MCF 10A (cell line): ENCODE measurements at regions not wholly inside any gene's neighbourhood (a gene's known extent, or its start where the extent isn't known, plus 50 kb on each side); places are given as distances from the start of the nearest gene placed in this dataset.
"Not testable (repeated sequence)": the region's sequence is repeated elsewhere in the genome, so short reads cannot be mapped to it uniquely, and the experiment has no call there.

Experiments
- BruUV-seq: library from RNA; stranded (reverse); fragments of 400-500 nt; replicated peaks from 2 replicates; lab custom pipeline; 2021; lab: Mats Ljungman, UMichigan
- CTCF ChIA-PET: fragments of 300-600 bp; sonication (Branson Sonifier 250); formaldehyde crosslinking; extraction: SDS; loops from one replicate; lab custom pipeline; 2021; ENCODE audit warnings: antibody characterized with exemption, inconsistent platforms; lab: Yijun Ruan, JAX
- POLR2A ChIA-PET: fragments of 300-600, 350-650 bp; sonication (Branson Sonifier 250); formaldehyde crosslinking; extraction: SDS; loops from one replicate; lab custom pipeline; 2020; ENCODE audit warnings: antibody characterized with exemption, inconsistent platforms; lab: Yijun Ruan, JAX
- DNase-seq: peaks from one replicate; pipeline ENCODE4 v3.0.0-alpha.2; 2018; ENCODE audit not compliant: unreplicated experiment
- H3K27ac Mint-ChIP-seq: one replicate; pipeline ENCODE4 v1.8.0; 2022; ENCODE audit warnings: mild to moderate bottlenecking, low read depth, mixed read lengths; ENCODE audit not compliant: unreplicated experiment
- H3K27me3 Mint-ChIP-seq: one replicate; pipeline ENCODE4 v1.8.0; 2022; ENCODE audit warnings: mixed read lengths; ENCODE audit not compliant: insufficient read depth, unreplicated experiment
- H3K36me3 Mint-ChIP-seq: one replicate; pipeline ENCODE4 v1.8.0; 2022; ENCODE audit warnings: mild to moderate bottlenecking, moderate library complexity, mixed read lengths; ENCODE audit not compliant: insufficient read depth, unreplicated experiment
- H3K4me1 Mint-ChIP-seq: one replicate; pipeline ENCODE4 v1.8.0; 2022; ENCODE audit warnings: mixed read lengths; ENCODE audit not compliant: insufficient read depth, unreplicated experiment
- H3K4me3 Mint-ChIP-seq: one replicate; pipeline ENCODE4 v1.8.0; 2022; ENCODE audit warnings: mild to moderate bottlenecking, moderate library complexity, mixed read lengths; ENCODE audit not compliant: unreplicated experiment
- H3K9me3 Mint-ChIP-seq: one replicate; pipeline ENCODE4 v1.8.0; 2022; ENCODE audit warnings: mixed read lengths; ENCODE audit not compliant: unreplicated experiment
- intact Hi-C: fragments of 100-400 bp; cut with micrococcal nuclease; formaldehyde crosslinking; loops from 2 replicates; pipeline ENCODE4 v1.14.1; 2022
- TF ChIP-seq, protein P1 (sequence below): fragments of 200-600 bp; IDR thresholded peaks from one replicate; pipeline ENCODE4 v1.8.0; 2022; ENCODE audit warnings: antibody characterized with exemption, mild to moderate bottlenecking; ENCODE audit not compliant: unreplicated experiment

DNA sequence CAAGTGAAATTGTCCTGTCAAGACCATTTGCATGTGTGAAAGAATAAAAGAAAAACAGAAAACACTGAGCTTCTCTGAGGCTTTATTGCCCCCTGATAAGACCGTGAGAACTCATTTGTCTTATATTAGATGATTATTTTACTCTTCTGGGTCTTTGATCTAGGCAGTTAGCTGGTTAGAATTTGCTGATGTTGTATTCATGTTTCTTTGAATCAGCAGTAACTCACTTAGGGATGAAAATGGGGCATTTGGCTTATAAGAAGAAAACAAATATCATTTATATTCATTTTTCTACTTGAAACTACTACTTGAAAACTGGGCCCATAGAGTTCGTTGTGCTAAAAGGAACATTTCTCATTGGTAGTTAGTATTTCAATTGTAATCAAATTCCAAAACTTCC lies 93.1 kb upstream of the RBFOX1 start:
- TF ChIP-seq, protein P1, sequence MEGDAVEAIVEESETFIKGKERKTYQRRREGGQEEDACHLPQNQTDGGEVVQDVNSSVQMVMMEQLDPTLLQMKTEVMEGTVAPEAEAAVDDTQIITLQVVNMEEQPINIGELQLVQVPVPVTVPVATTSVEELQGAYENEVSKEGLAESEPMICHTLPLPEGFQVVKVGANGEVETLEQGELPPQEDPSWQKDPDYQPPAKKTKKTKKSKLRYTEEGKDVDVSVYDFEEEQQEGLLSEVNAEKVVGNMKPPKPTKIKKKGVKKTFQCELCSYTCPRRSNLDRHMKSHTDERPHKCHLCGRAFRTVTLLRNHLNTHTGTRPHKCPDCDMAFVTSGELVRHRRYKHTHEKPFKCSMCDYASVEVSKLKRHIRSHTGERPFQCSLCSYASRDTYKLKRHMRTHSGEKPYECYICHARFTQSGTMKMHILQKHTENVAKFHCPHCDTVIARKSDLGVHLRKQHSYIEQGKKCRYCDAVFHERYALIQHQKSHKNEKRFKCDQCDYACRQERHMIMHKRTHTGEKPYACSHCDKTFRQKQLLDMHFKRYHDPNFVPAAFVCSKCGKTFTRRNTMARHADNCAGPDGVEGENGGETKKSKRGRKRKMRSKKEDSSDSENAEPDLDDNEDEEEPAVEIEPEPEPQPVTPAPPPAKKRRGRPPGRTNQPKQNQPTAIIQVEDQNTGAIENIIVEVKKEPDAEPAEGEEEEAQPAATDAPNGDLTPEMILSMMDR = no peak
- Mint-ChIP-seq H3K9me3 (peaks cover 34% of the 10 kb centered on the region), H3K27me3 (no peaks in the 10 kb centered on the region), H3K4me3 (no peak overlapping the region), H3K27ac (no peak overlapping the region), H3K36me3 (no peaks in the 10 kb centered on the region), H3K4me1 (no peaks in the 10 kb centered on the region)
- BruUV-seq = no TSS peak
- POLR2A ChIA-PET = no interaction called here
- no peak for DNase-seq
- CTCF ChIA-PET = no interaction called here
- intact Hi-C loops = no loop called here

DNA sequence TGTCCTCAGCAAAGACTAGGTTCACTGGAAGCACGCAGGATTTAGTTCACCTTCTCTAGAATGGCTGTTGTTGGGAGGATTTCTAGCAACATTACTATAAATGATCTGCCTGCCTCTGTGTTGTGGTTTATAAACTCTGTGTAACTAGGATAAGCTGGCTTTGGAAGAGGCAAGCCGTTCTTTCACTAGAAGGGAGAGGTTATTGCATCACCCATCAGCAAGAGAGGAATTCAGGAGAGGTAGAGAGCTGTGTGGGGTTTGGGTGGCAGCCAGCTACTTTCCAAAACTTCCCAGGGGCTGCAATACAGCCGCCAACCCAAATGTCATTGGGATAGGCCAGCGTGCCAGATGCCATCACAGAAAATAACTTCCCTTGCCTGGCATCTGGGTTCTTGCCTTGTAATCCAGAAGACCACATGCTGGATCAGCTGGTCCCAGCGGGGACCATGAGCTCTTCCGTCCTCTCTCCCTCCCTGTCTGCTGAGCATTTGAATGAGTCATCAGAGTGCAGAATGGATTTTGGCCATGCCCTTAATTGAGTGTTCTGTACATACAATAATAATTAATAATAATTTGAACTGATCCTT lies 95.7 kb upstream of the RBFOX1 start:
- H3K4me1 Mint-ChIP-seq = no peaks in the 10 kb centered on the region
- intact Hi-C loops = no loop called here
- ChIA-PET CTCF (no interaction called here), POLR2A (no interaction called here)
- H3K4me3 Mint-ChIP-seq = no peak overlapping the region
- TF ChIP-seq, protein P1 = no peak
- H3K9me3 Mint-ChIP-seq = peaks cover 48% of the 10 kb centered on the region
- no peaks in the 10 kb centered on the region for H3K36me3 Mint-ChIP-seq
- no TSS peak for BruUV-seq
- H3K27me3 Mint-ChIP-seq = no peaks in the 10 kb centered on the region
- no peak for DNase-seq
- H3K27ac Mint-ChIP-seq = no peak overlapping the region

DNA sequence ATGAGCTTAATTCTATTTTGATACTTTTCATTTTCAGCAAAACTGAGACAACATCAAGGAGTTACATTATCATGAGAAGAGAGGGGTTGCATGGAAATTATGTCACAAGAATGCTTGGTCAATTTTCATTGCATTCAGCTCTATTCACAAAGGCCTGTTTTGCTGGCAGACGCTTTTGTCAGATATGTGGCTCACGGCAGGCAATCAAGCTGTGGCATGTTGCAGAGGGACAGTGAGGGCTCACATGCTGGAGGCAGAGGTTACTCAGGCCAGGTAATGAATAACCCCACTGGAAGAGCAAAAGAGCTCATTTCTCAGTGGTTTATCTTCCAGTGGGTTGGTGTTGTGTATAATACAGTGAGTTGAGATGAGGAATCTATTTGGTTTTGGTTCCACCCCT lies 98.7 kb upstream of the RBFOX1 start:
- Mint-ChIP-seq H3K4me1 (no peaks in the 10 kb centered on the region), H3K27me3 (no peaks in the 10 kb centered on the region), H3K4me3 (no peak overlapping the region), H3K36me3 (no peaks in the 10 kb centered on the region), H3K27ac (no peak overlapping the region), H3K9me3 (peaks cover 54% of the 10 kb centered on the region)
- no TSS peak for BruUV-seq
- CTCF ChIA-PET = interaction anchor here (0.6 kb wide), 1 partner anchor 340 kb away, joined by 3 read pairs; no protein-coding TSS in a partner anchor
- TF ChIP-seq, protein P1 = no peak
- POLR2A ChIA-PET = no interaction called here
- intact Hi-C loops = no loop called here
- DNase-seq = no peak

DNA sequence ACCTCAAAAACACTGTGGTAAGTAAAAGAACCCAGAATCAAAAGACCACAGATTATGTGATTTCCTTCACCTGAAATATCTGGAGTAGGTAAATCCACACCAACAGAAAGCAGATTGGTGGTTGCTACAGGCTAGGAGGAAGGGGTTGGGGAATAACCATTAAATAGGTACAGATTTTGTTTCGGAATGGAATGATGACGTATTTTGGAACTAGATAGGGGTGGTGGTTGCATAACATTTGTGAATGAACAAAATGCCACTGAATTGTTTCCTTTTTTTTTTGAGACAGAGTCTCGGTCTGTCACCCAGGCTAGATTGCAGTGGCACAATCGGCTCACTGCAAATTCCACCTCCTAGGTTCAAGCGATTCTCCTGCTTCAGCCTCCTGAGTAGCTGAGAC lies 100.9 kb upstream of the RBFOX1 start:
- no peaks in the 10 kb centered on the region for H3K4me1 Mint-ChIP-seq
- H3K27me3 Mint-ChIP-seq = no peaks in the 10 kb centered on the region
- BruUV-seq = no TSS peak

DNA sequence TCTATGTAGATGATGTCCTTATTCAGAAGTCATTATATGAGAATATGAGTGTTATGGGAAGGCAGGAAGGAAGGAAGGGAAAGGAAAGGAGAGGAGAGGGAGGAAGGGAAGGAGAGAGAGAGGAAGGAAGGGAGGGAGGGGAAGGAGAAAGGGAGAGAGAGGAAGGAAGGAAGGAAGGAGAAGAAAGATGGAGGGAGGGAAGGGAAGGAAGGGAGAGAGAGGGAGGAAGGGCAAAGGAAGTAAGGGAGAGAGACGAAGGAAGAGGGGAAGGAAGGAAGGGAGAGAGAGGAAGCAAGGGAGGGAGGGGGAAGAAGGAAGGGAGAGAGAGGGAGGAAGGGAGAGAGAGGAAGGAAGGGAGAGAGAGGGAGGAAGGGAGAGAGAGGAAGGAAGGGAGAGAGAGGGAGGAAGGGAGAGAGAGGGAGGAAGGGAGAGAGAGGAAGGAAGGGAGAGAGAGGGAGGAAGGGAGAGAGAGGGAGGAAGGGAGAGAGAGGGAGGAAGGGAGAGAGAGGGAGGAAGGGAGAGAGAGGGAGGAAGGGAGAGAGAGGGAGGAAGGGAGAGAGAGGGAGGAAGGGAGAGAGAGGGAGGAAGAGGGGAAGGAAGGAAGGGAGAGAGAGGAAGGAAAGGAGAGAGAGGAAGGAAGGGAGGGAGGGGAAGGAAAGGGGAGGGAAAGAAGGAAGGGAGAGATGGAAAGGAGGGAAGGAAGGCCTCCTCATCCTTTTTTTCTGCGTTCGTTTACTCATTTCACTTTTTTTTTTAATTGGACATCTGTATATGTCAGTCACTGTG lies 103.0 kb upstream of the RBFOX1 start:
- not testable (repeated sequence) for BruUV-seq
- peaks cover 31% of the 10 kb centered on the region for H3K9me3 Mint-ChIP-seq

More for the DNA sequence above, 100.9 kb upstream of the RBFOX1 start:
- DNase-seq = no peak
- ChIA-PET POLR2A (no interaction called here), CTCF (no interaction called here)
- intact Hi-C loops = no loop called here
- no peak overlapping the region for H3K27ac Mint-ChIP-seq
- H3K4me3 Mint-ChIP-seq = no peak overlapping the region
- peaks cover 43% of the 10 kb centered on the region for H3K9me3 Mint-ChIP-seq
- TF ChIP-seq, protein P1 = no peak
- H3K36me3 Mint-ChIP-seq = no peaks in the 10 kb centered on the region

More for the DNA sequence above, 103.0 kb upstream of the RBFOX1 start:
- H3K4me1 Mint-ChIP-seq, H3K4me3 Mint-ChIP-seq, H3K36me3 Mint-ChIP-seq, H3K27ac Mint-ChIP-seq, H3K27me3 Mint-ChIP-seq, CTCF ChIA-PET, DNase-seq, POLR2A ChIA-PET, intact Hi-C loops: not testable (repeated sequence)
